ENCODE measurements at regions not wholly inside any gene's neighbourhood (a gene's known extent, or its start where the extent isn't known, plus 50 kb on each side); places are given as distances from the start of the nearest gene placed in this dataset.

DNA sequence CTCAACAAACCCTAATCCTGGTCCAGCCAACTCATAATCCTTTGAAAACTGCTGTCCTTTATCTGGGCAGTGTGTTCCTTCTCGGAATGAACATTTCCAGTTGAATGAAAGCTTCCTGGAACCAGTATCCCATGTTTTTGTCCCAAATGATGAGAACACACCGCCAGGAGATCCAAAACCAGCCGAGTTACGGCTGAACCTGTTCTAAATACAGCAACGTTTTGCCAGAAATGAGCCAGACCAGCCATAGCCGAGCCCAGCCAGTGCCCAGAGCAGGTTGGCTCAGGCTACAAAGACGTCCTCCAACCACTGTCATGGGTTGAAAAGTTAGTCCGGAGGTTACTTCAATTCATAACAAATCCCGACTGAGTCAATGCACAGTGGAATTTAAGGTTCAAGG lies 67.6 kb upstream of the FOXF1 start:
- FAIRE-seq (no peak), DNase-seq (ENCODE audit: insufficient read length, low spot score) (no peak)
- TF ChIP-seq, protein P1, sequence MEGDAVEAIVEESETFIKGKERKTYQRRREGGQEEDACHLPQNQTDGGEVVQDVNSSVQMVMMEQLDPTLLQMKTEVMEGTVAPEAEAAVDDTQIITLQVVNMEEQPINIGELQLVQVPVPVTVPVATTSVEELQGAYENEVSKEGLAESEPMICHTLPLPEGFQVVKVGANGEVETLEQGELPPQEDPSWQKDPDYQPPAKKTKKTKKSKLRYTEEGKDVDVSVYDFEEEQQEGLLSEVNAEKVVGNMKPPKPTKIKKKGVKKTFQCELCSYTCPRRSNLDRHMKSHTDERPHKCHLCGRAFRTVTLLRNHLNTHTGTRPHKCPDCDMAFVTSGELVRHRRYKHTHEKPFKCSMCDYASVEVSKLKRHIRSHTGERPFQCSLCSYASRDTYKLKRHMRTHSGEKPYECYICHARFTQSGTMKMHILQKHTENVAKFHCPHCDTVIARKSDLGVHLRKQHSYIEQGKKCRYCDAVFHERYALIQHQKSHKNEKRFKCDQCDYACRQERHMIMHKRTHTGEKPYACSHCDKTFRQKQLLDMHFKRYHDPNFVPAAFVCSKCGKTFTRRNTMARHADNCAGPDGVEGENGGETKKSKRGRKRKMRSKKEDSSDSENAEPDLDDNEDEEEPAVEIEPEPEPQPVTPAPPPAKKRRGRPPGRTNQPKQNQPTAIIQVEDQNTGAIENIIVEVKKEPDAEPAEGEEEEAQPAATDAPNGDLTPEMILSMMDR (IDR thresholded peaks at IDR 0.05; ENCODE audit: insufficient read depth, missing control alignments) = no peak

DNA sequence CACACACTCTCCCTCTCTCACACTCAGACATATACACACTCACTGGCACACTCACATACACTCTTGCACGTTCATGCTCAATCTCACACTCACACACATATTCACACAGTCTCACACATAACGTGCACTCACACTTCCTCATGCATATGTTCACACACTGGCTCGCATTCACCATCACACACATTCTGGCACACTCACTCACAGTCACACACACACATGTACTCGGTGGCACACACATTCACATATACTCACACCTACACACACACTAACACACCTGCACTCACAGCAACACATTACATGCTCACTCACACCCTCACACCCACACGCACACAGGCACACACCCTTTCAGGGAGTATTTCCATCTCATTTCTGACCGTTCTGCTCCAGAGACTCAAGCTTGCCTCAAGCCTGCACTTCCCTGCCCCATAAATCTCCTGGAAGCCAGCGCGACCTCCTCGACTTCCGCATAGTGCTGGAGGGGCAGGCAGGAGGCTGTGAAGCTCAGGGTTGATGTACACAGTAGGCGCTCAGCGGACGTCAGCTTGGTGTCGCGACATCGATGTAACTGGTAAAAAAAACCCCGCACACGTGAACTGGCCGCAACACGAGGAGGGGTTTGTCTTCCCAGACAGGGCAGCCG lies 66.7 kb upstream of the FOXF1 start:
- FAIRE-seq = no peak
- no peak for DNase-seq (ENCODE audit: insufficient read length, low spot score)
- TF ChIP-seq, protein P1 (IDR thresholded peaks at IDR 0.05; ENCODE audit: insufficient read depth, missing control alignments) = no peak

DNA sequence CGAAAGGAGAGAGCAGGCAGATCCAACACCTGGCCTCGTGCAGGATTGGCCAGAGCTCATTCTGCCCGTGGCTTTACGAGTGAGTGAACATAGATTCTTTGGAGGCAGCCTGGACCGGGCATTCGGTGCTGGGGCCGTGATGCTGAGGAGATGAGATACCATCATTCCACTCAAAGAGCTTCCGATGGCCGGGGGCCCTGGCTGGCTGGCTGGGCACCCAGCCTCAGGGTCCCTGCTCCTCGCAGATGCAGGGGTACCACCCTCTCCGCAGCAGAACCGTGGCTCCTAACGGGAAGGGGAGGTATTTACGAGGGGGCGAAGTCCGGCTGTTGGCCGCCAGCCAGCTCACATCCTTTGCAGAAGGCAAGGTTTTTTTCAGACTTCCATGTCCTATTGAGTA lies 66.1 kb upstream of the FOXF1 start:
- TF ChIP-seq, protein P1 (IDR thresholded peaks at IDR 0.05; ENCODE audit: insufficient read depth, missing control alignments) = no peak
- FAIRE-seq = no peak
- DNase-seq (ENCODE audit: insufficient read length, low spot score) = no peak

DNA sequence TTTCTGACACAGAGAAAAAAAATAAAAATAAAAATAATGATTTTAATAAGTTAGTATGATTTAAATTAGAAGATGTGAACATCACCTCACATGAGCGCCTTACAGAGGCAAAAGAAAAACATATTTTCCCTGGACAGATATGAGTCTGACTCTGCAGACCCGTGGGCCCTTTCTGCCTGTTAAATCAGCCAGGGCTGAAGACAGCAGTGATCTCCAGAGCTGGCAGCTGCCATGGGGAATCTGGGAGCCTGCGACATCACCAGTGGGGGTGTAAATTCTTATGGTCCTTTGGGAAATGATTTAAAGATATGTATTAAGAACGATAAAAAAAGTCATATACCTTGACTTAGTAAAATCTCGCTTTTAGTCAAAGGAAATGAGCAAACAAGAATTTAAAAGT lies 65.7 kb upstream of the FOXF1 start:
- DNase-seq (ENCODE audit: insufficient read length, low spot score) (no peak), FAIRE-seq (no peak)
- TF ChIP-seq, protein P1 (IDR thresholded peaks at IDR 0.05; ENCODE audit: insufficient read depth, missing control alignments) = no peak

DNA sequence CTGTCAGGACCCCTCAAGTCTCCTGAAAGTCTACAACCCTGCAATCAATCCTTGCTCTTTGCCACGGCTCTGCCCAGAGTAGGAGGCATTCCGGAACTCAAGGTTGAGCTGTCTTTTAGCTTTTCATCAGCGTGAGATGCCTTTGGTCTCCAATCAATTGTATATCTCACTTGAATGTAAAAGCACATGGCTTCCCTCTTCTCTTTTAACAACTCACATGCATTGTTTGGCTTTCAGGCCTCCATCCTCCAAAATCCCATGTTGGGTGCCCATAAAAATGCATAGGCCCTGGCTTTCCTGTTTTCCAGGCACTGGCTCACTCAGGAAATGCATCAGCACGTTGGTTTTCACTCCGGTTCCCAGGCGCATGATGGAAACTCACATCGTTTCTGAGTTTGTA lies 64.0 kb upstream of the FOXF1 start:
- TF ChIP-seq, protein P1 (IDR thresholded peaks at IDR 0.05; ENCODE audit: insufficient read depth, missing control alignments) = no peak
- no peak for FAIRE-seq
- DNase-seq (ENCODE audit: insufficient read length, low spot score) = no peak

DNA sequence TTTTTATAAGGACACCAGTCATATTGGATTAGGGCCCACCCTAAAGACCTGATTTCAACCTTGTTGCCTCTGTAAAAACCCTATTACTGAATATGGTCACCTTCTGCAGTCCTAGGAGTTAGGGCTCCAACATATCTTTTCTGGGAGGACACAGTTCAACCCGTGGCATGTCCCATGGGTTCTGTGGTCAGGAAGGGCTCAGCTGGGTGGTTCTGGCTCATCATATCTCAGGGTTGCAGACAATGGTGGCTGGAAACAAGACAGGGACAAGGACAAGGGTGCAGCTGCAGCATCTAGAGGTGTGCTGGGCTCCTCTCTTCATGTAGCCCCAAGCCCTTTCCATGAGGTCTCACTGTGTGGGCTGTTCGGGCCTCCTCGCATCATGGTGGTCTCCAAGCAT lies 63.1 kb upstream of the FOXF1 start:
- no peak for FAIRE-seq
- no peak for DNase-seq (ENCODE audit: insufficient read length, low spot score)
- TF ChIP-seq, protein P1 (IDR thresholded peaks at IDR 0.05; ENCODE audit: insufficient read depth, missing control alignments) = no peak

DNA sequence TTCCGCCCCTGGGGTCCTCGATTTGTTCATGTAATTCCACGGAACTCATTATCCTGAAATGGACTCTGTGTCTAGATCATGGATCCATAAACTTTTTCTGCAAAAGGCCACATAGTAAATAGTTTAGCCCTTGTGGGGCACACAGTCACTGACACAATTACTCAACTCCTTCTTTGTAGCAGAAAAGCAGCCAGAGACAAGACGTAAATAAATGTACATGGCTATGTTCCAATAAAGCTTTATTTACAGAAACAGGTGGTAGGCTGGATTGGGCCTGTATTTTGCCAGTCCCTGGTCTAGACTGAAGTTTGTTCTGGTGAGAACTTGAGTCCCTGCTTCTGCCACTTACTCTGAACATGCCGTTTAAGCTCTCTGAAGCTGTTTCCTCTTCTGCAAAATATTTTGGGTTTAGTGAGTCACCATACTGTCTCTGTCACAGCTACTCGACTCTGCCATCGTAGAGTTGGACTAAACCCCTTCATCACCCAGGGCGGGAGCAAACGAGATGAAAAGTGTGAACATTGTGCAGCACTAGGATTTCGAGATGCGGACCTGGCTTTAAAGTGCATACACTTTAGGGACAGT lies 61.9 kb upstream of the FOXF1 start:
- no peak for FAIRE-seq

More for the DNA sequence above, 61.9 kb upstream of the FOXF1 start:
- DNase-seq (ENCODE audit: insufficient read length, low spot score) = no peak
- TF ChIP-seq, protein P1 (IDR thresholded peaks at IDR 0.05; ENCODE audit: insufficient read depth, missing control alignments) = no peak
